AG04450 (cell line): ENCODE measurements at regions not wholly inside any gene's neighbourhood (a gene's known extent, or its start where the extent isn't known, plus 50 kb on each side); places are given as distances from the start of the nearest gene placed in this dataset.
"Not testable (repeated sequence)": the region's sequence is repeated elsewhere in the genome, so short reads cannot be mapped to it uniquely, and the experiment has no call there.

Source experiments
- CTCF ChIA-PET: fragments of 300-600, 350-600 bp; formaldehyde crosslinking; extraction: SDS; loops from one replicate; lab custom pipeline; 2022; ENCODE audit warnings: antibody characterized with exemption, inconsistent platforms; lab: Charles Lee
- POLR2A ChIA-PET: fragments of 350-600 bp; formaldehyde crosslinking; extraction: SDS; loops from one replicate; lab custom pipeline; 2021; ENCODE audit warnings: antibody characterized with exemption, inconsistent platforms; lab: Yijun Ruan, JAX
- DNase-seq: peaks from one replicate; pipeline ENCODE4 v3.0.0-alpha.2; 2011; ENCODE audit warnings: low read depth, low spot score
- H3K27ac ChIP-seq: one replicate; pipeline ENCODE4 v1.5.1; 2012; ENCODE audit warnings: low read depth, low read length, control low read depth
- H3K27me3 ChIP-seq: one replicate; pipeline ENCODE4 v1.6.0; 2012; ENCODE audit warnings: low read length; ENCODE audit not compliant: control insufficient read depth, insufficient read depth
- H3K4me3 ChIP-seq: 2 replicates; pipeline ENCODE4 v1.5.1; 2011; ENCODE audit warnings: mild to moderate bottlenecking, low read depth, low read length, control low read depth
- H3K9me3 ChIP-seq: 2 replicates; pipeline ENCODE4 v1.5.1; 2012; ENCODE audit warnings: low read length; ENCODE audit not compliant: control insufficient read depth, insufficient read depth
- TF ChIP-seq, protein P1 (sequence below): IDR thresholded peaks from 2 replicates; pipeline ENCODE4 v1.5.1; 2011; ENCODE audit warnings: low read depth, low read length, control low read depth, inconsistent platforms

GRCh38 chr6:37752718-37753117 lies 55.0 kb upstream of the MDGA1 start:
- no peak for DNase-seq
- CTCF ChIA-PET, result no interaction called here
- H3K27ac ChIP-seq, result no peak overlapping the region
- no peaks in the 10 kb centered on the region; the same call in 1 of the 2 replicates for H3K9me3 ChIP-seq
- POLR2A ChIA-PET, result no interaction called here
- TF ChIP-seq, protein P1, sequence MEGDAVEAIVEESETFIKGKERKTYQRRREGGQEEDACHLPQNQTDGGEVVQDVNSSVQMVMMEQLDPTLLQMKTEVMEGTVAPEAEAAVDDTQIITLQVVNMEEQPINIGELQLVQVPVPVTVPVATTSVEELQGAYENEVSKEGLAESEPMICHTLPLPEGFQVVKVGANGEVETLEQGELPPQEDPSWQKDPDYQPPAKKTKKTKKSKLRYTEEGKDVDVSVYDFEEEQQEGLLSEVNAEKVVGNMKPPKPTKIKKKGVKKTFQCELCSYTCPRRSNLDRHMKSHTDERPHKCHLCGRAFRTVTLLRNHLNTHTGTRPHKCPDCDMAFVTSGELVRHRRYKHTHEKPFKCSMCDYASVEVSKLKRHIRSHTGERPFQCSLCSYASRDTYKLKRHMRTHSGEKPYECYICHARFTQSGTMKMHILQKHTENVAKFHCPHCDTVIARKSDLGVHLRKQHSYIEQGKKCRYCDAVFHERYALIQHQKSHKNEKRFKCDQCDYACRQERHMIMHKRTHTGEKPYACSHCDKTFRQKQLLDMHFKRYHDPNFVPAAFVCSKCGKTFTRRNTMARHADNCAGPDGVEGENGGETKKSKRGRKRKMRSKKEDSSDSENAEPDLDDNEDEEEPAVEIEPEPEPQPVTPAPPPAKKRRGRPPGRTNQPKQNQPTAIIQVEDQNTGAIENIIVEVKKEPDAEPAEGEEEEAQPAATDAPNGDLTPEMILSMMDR, result no peak
- H3K4me3 ChIP-seq, result no peak overlapping the region
- peaks cover 5% of the 10 kb centered on the region for H3K27me3 ChIP-seq

DNA sequence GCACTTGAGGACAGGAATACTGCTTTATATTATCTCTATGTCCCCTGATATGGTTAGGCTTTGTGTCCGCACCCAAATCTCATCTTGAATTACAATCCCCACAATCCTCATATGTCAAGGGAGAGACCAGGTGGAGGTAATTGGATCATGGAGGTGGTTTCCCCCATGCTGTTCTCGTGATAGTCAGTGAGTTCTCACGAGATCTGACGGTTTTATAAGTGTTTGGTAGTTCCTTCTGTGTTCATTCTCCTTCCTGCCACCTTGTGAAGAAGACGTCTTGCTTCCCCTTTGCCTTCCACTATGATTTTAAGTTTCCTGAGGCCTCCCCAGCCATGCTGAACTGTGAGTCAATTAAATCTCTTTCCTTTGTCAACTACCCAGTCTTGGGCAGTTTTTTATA lies 51.7 kb upstream of the MDGA1 start:
- DNase-seq, H3K27ac ChIP-seq, H3K27me3 ChIP-seq, H3K9me3 ChIP-seq, POLR2A ChIA-PET, CTCF ChIA-PET, H3K4me3 ChIP-seq: not testable (repeated sequence)

- Histone ChIP-seq H3K27ac (no peak overlapping the region), H3K27me3 (peaks cover 18% of the 10 kb centered on the region), H3K4me3 (no peak overlapping the region), H3K9me3 (no peaks in the 10 kb centered on the region; the same call in 1 of the 2 replicates)
- ChIA-PET POLR2A (no interaction called here), CTCF (interaction anchor here (0.6 kb wide), 1 partner anchor 35 kb away, joined by 3 read pairs; no protein-coding TSS in a partner anchor)
- TF ChIP-seq, protein P1, result no peak
- DNase-seq, result no peak
These were observed 50.4 kb upstream of the MDGA1 start for GRCh38 chr6:37748118-37748517.
